ENCODE measurements at regions not wholly inside any gene's neighbourhood (a gene's known extent, or its start where the extent isn't known, plus 50 kb on each side); places are given as distances from the start of the nearest gene placed in this dataset.

- ChIA-PET POLR2A (no interaction called here), CTCF (no interaction called here)
- DNase-seq (ENCODE audit: extremely low spot score): no peak
- TF ChIP-seq CTBP1 (IDR thresholded peaks at IDR 0.05; ENCODE audit: borderline replicate concordance) (no peak), FOXA1 (IDR thresholded peaks at IDR 0.05) (no peak), SP1 (IDR thresholded peaks at IDR 0.05) (no peak), FOXM1 (IDR thresholded peaks at IDR 0.05; ENCODE audit: borderline replicate concordance) (no peak), ELF4 (IDR thresholded peaks at IDR 0.05) (no peak), LEF1 (IDR thresholded peaks at IDR 0.05; ENCODE audit: borderline replicate concordance) (no peak), SUZ12 (IDR thresholded peaks at IDR 0.05) (no peak), ARNT (IDR thresholded peaks at IDR 0.05) (no peak), NFRKB (IDR thresholded peaks at IDR 0.05) (no peak), HDGF (IDR thresholded peaks at IDR 0.05; ENCODE audit: borderline replicate concordance) (no peak), ZNF384 (IDR thresholded peaks at IDR 0.05) (no peak), PKNOX1 (IDR thresholded peaks at IDR 0.05) (no peak), L3MBTL2 (conservative IDR thresholded peaks at IDR 0.05) (no peak), BHLHE40 (IDR thresholded peaks at IDR 0.05; ENCODE audit: borderline replicate concordance) (no peak), FOXK2 (IDR thresholded peaks at IDR 0.05) (no peak), TARDBP (IDR thresholded peaks at IDR 0.05) (no peak)
These were observed 213.1 kb downstream of the RPLP1 start for GRCh38 chr15:69665641-69666111.

- CTCF ChIA-PET: no interaction called here
- TF ChIP-seq L3MBTL2 (conservative IDR thresholded peaks at IDR 0.05) (no peak), TARDBP (IDR thresholded peaks at IDR 0.05) (no peak), CTBP1 (IDR thresholded peaks at IDR 0.05; ENCODE audit: borderline replicate concordance) (no peak), ARNT (IDR thresholded peaks at IDR 0.05) (no peak), PKNOX1 (IDR thresholded peaks at IDR 0.05) (no peak), BHLHE40 (IDR thresholded peaks at IDR 0.05; ENCODE audit: borderline replicate concordance) (no peak), FOXA1 (IDR thresholded peaks at IDR 0.05) (no peak), HDGF (IDR thresholded peaks at IDR 0.05; ENCODE audit: borderline replicate concordance) (no peak), ELF4 (IDR thresholded peaks at IDR 0.05) (no peak), SUZ12 (IDR thresholded peaks at IDR 0.05) (no peak), ZNF384 (IDR thresholded peaks at IDR 0.05) (no peak), FOXK2 (IDR thresholded peaks at IDR 0.05) (no peak), FOXM1 (IDR thresholded peaks at IDR 0.05; ENCODE audit: borderline replicate concordance) (no peak), NFRKB (IDR thresholded peaks at IDR 0.05) (no peak), LEF1 (IDR thresholded peaks at IDR 0.05; ENCODE audit: borderline replicate concordance) (no peak), SP1 (IDR thresholded peaks at IDR 0.05) (no peak)
- DNase-seq (ENCODE audit: extremely low spot score): no peak
- POLR2A ChIA-PET: no interaction called here
These were observed 213.8 kb downstream of the RPLP1 start for GRCh38 chr15:69666441-69666882.

- CTCF ChIA-PET: no interaction called here
- TF ChIP-seq SUZ12 (IDR thresholded peaks at IDR 0.05) (no peak), PKNOX1 (IDR thresholded peaks at IDR 0.05) (no peak), BHLHE40 (IDR thresholded peaks at IDR 0.05; ENCODE audit: borderline replicate concordance) (no peak), FOXA1 (IDR thresholded peaks at IDR 0.05) (no peak), NFRKB (IDR thresholded peaks at IDR 0.05) (no peak), HDGF (IDR thresholded peaks at IDR 0.05; ENCODE audit: borderline replicate concordance) (no peak), TARDBP (IDR thresholded peaks at IDR 0.05) (no peak), FOXK2 (IDR thresholded peaks at IDR 0.05) (no peak), FOXM1 (IDR thresholded peaks at IDR 0.05; ENCODE audit: borderline replicate concordance) (no peak), L3MBTL2 (conservative IDR thresholded peaks at IDR 0.05) (no peak), LEF1 (IDR thresholded peaks at IDR 0.05; ENCODE audit: borderline replicate concordance) (no peak)
- POLR2A ChIA-PET: no interaction called here
- no peak for DNase-seq (ENCODE audit: extremely low spot score)
These were observed 214.5 kb downstream of the RPLP1 start for GRCh38 chr15:69666921-69667811.

GRCh38 chr15:69668039-69668705, 215.6 kb downstream of the RPLP1 start:
- DNase-seq (ENCODE audit: extremely low spot score): no peak
- ChIA-PET POLR2A (no interaction called here), CTCF (no interaction called here)

GRCh38 chr15:69668963-69669362, 216.3 kb downstream of the RPLP1 start:
- DNase-seq (ENCODE audit: extremely low spot score): no peak
- POLR2A ChIA-PET: no interaction called here
- CTCF ChIA-PET: no interaction called here
- no peak for TF ChIP-seq SUZ12 (IDR thresholded peaks at IDR 0.05)
- no peak for TF ChIP-seq HDGF (IDR thresholded peaks at IDR 0.05; ENCODE audit: borderline replicate concordance)
- no peak for TF ChIP-seq PKNOX1 (IDR thresholded peaks at IDR 0.05)
- TF ChIP-seq ELF4 (IDR thresholded peaks at IDR 0.05): no peak
- no peak for TF ChIP-seq ZNF384 (IDR thresholded peaks at IDR 0.05)
- no peak for TF ChIP-seq TARDBP (IDR thresholded peaks at IDR 0.05)

More at GRCh38 chr15:69668039-69668705, 215.6 kb downstream of the RPLP1 start:
- TF ChIP-seq L3MBTL2 (conservative IDR thresholded peaks at IDR 0.05) (no peak), ARNT (IDR thresholded peaks at IDR 0.05) (no peak), FOXM1 (IDR thresholded peaks at IDR 0.05; ENCODE audit: borderline replicate concordance) (no peak), FOXK2 (IDR thresholded peaks at IDR 0.05) (no peak), SUZ12 (IDR thresholded peaks at IDR 0.05) (no peak), NFRKB (IDR thresholded peaks at IDR 0.05) (no peak), ZNF384 (IDR thresholded peaks at IDR 0.05) (no peak), ELF4 (IDR thresholded peaks at IDR 0.05) (no peak), BHLHE40 (IDR thresholded peaks at IDR 0.05; ENCODE audit: borderline replicate concordance) (no peak), LEF1 (IDR thresholded peaks at IDR 0.05; ENCODE audit: borderline replicate concordance) (no peak)

All from HEK293T (cell line).